ENCODE measurements at regions not wholly inside any gene's neighbourhood (a gene's known extent, or its start where the extent isn't known, plus 50 kb on each side); places are given as distances from the start of the nearest gene placed in this dataset.

DNA sequence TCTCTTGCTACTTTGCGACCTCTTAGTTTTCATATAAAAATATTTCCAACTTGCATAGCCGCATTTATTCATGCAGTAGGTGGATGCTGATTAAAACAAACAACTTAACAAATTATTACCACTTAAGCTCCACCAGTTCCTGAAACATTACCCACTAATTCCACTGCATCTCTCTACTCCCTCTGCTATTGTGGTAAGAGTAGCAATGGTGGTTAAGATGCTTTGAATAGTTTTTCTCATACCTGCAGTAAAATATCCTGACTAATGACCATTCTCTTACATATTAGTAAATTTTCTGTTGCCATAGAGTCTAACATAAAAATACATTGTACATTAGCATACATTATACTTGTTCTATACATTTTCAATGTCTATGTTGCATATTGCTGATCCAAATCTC, 397.6 kb upstream of the PLSCR5 start:
- TF ChIP-seq, protein P1, sequence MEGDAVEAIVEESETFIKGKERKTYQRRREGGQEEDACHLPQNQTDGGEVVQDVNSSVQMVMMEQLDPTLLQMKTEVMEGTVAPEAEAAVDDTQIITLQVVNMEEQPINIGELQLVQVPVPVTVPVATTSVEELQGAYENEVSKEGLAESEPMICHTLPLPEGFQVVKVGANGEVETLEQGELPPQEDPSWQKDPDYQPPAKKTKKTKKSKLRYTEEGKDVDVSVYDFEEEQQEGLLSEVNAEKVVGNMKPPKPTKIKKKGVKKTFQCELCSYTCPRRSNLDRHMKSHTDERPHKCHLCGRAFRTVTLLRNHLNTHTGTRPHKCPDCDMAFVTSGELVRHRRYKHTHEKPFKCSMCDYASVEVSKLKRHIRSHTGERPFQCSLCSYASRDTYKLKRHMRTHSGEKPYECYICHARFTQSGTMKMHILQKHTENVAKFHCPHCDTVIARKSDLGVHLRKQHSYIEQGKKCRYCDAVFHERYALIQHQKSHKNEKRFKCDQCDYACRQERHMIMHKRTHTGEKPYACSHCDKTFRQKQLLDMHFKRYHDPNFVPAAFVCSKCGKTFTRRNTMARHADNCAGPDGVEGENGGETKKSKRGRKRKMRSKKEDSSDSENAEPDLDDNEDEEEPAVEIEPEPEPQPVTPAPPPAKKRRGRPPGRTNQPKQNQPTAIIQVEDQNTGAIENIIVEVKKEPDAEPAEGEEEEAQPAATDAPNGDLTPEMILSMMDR (IDR thresholded peaks at IDR 0.05), result no peak
- no peak for TF ChIP-seq POLR2A (IDR thresholded peaks at IDR 0.05)
